Testis (tissue), 2 donors: ENCODE measurements at regions not wholly inside any gene's neighbourhood (a gene's known extent, or its start where the extent isn't known, plus 50 kb on each side); places are given as distances from the start of the nearest gene placed in this dataset.

Experiments used
- POLR2A ChIP-seq: fragments of 450-650 bp; IDR thresholded peaks from one replicate; pipeline ENCODE4 v1.6.1; 2017; ENCODE audit warnings: antibody characterized with exemption, mild to moderate bottlenecking, moderate library complexity
- TF ChIP-seq, protein P1 (sequence below), 3 experiments: fragments of 450-650 bp in 2 of 3; fragments of 200-600 bp in 1 of 3; sonication (generic) in 1 of 3; IDR thresholded peaks; one replicate each; pipeline ENCODE4 v1.5.1; 2016 to 2019; ENCODE audit warnings: antibody characterized with exemption in 3 of 3, mild to moderate bottlenecking in 2 of 3, moderate library complexity in 1 of 3

GRCh38 chr7:68409851-68410250 lies 1188.4 kb upstream of the AUTS2 start:
- TF ChIP-seq, protein P1, sequence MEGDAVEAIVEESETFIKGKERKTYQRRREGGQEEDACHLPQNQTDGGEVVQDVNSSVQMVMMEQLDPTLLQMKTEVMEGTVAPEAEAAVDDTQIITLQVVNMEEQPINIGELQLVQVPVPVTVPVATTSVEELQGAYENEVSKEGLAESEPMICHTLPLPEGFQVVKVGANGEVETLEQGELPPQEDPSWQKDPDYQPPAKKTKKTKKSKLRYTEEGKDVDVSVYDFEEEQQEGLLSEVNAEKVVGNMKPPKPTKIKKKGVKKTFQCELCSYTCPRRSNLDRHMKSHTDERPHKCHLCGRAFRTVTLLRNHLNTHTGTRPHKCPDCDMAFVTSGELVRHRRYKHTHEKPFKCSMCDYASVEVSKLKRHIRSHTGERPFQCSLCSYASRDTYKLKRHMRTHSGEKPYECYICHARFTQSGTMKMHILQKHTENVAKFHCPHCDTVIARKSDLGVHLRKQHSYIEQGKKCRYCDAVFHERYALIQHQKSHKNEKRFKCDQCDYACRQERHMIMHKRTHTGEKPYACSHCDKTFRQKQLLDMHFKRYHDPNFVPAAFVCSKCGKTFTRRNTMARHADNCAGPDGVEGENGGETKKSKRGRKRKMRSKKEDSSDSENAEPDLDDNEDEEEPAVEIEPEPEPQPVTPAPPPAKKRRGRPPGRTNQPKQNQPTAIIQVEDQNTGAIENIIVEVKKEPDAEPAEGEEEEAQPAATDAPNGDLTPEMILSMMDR (IDR thresholded peaks at IDR 0.05), result no peak
- no peak for TF ChIP-seq POLR2A
